Mucosa of rectum (tissue), 2 donors: ENCODE measurements at regions not wholly inside any gene's neighbourhood (a gene's known extent, or its start where the extent isn't known, plus 50 kb on each side); places are given as distances from the start of the nearest gene placed in this dataset.

Source experiments
- H3K27ac ChIP-seq, 2 donors: one replicate each; pipeline ENCODE4 v1.7.0; 2013; ENCODE audit warnings: inconsistent platforms in 2 of 2, low read depth in 2 of 2, low read length in 2 of 2
- H3K27me3 ChIP-seq, 2 donors: one replicate each; pipeline ENCODE4 v1.7.0; 2013; ENCODE audit warnings: low read length in 2 of 2; ENCODE audit not compliant: control insufficient read depth in 2 of 2, insufficient read depth in 2 of 2
- H3K36me3 ChIP-seq, 2 donors: one replicate each; pipeline ENCODE4 v1.7.0; 2013; ENCODE audit warnings: low read length in 2 of 2; ENCODE audit not compliant: control insufficient read depth in 2 of 2, insufficient read depth in 2 of 2
- H3K4me1 ChIP-seq, 2 donors: one replicate each; pipeline ENCODE4 v1.7.0; 2013; ENCODE audit warnings: low read length in 2 of 2, mild to moderate bottlenecking in 1 of 2; ENCODE audit not compliant: control insufficient read depth in 2 of 2, insufficient read depth in 2 of 2
- H3K4me3 ChIP-seq, 2 donors: one replicate each; pipeline ENCODE4 v1.7.0; 2013; ENCODE audit warnings: low read length in 2 of 2
- H3K9ac ChIP-seq, 2 donors: one replicate each; pipeline ENCODE4 v1.7.0; 2013; ENCODE audit warnings: low read length in 2 of 2, low read depth in 1 of 2, mild to moderate bottlenecking in 1 of 2
- H3K9me3 ChIP-seq, 2 donors: one replicate each; pipeline ENCODE4 v1.7.0; 2013; ENCODE audit warnings: low read length in 2 of 2; ENCODE audit not compliant: control insufficient read depth in 2 of 2
- donor health status: healthy.
- donor health status: Normal muscosa, but diverticular disease.

- H3K27me3 ChIP-seq: no peaks in the 10 kb centered on the region
- H3K9me3 ChIP-seq: no peaks in the 10 kb centered on the region
- H3K4me3 ChIP-seq: no peak overlapping the region
- no peak overlapping the region for H3K9ac ChIP-seq
- no peak overlapping the region for H3K27ac ChIP-seq
- H3K4me1 ChIP-seq: peaks cover 0 to 2% of the 10 kb centered on the region in 2 donors
- H3K36me3 ChIP-seq: no peaks in the 10 kb centered on the region
Measured at GRCh38 chr5:56499901-56500300, 266.8 kb upstream of the ANKRD55 start.

GRCh38 chr5:56499491-56499890 is 266.4 kb upstream of the ANKRD55 start:
- no peaks in the 10 kb centered on the region for H3K9me3 ChIP-seq
- H3K9ac ChIP-seq: no peak overlapping the region
- no peak overlapping the region for H3K27ac ChIP-seq
- H3K4me3 ChIP-seq: no peak overlapping the region
- no peaks in the 10 kb centered on the region for H3K36me3 ChIP-seq
- H3K27me3 ChIP-seq: no peaks in the 10 kb centered on the region
- peaks cover 0 to 2% of the 10 kb centered on the region in 2 donors for H3K4me1 ChIP-seq

- Histone ChIP-seq H3K27ac (no peak overlapping the region), H3K9ac (no peak overlapping the region), H3K4me1 (peaks cover 0 to 2% of the 10 kb centered on the region in 2 donors), H3K9me3 (no peaks in the 10 kb centered on the region), H3K4me3 (no peak overlapping the region), H3K36me3 (no peaks in the 10 kb centered on the region), H3K27me3 (no peaks in the 10 kb centered on the region)
Measured at GRCh38 chr5:56498759-56499395, 265.7 kb upstream of the ANKRD55 start.

DNA sequence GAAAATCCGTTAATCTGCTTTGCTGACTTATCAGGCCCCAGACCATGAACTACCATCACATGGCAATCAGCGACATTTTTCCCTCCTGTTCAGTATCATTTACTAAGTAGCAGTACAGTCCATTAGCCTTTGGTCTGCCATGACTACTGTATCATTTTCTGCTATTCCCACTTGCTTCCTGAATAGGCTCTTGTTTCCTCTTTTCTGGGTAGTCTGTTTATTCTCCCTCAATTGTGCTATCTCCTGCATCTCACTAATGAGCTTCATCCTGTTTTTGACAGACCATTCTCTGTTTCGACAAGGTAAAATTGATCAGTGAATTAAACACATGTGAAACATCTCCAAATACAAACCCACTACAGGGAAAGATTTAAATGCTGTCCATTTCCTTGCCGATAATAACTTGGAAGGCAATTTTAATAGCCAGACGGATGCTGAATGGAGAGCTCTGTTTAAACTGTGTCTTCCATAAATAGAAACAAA is 263.5 kb upstream of the ANKRD55 start:
- Histone ChIP-seq H3K27ac (no peak overlapping the region), H3K4me1 (peaks cover 0 to 2% of the 10 kb centered on the region in 2 donors)

GRCh38 chr5:56494300-56494731 is 261.2 kb upstream of the ANKRD55 start:
- Histone ChIP-seq H3K4me3 (no peak overlapping the region), H3K9ac (no peak overlapping the region), H3K27me3 (no peaks in the 10 kb centered on the region), H3K36me3 (no peaks in the 10 kb centered on the region), H3K4me1 (peaks cover 0 to 1% of the 10 kb centered on the region in 2 donors), H3K27ac (no peak overlapping the region), H3K9me3 (no peaks in the 10 kb centered on the region)

More for the DNA sequence above, 263.5 kb upstream of the ANKRD55 start:
- no peak overlapping the region for H3K9ac ChIP-seq
- H3K36me3 ChIP-seq: no peaks in the 10 kb centered on the region
- H3K27me3 ChIP-seq: no peaks in the 10 kb centered on the region
- no peaks in the 10 kb centered on the region for H3K9me3 ChIP-seq
- no peak overlapping the region for H3K4me3 ChIP-seq

- H3K36me3 ChIP-seq: no peaks in the 10 kb centered on the region
- H3K9me3 ChIP-seq: no peaks in the 10 kb centered on the region
- no peak overlapping the region for H3K9ac ChIP-seq
- H3K4me3 ChIP-seq: no peak overlapping the region
- H3K27ac ChIP-seq: no peak overlapping the region
- no peaks in the 10 kb centered on the region for H3K27me3 ChIP-seq
- H3K4me1 ChIP-seq: no peaks in the 10 kb centered on the region
Measured at GRCh38 chr5:56493766-56494165, 260.6 kb upstream of the ANKRD55 start.

DNA sequence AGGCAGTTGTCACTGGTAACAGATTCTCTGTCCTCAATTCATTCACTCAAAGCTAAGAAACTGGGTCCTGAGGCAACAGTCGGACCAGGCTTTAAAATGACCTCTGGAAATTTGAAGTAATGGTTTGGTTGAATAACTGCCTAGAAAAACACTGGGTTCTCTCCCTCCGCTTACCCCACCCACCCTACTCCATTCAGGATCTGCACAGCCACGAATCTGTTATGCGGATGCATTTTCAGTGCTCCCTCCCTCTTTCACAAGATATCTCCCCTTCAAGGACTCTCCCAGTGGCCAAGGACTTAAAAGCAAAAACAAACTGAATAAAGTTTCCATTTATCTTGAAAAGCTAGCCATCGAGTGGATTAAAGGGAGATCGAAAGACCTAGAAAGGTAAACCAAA is 260.2 kb upstream of the ANKRD55 start:
- Histone ChIP-seq H3K36me3 (no peaks in the 10 kb centered on the region), H3K27me3 (no peaks in the 10 kb centered on the region), H3K9ac (no peak overlapping the region), H3K4me1 (no peaks in the 10 kb centered on the region), H3K27ac (no peak overlapping the region), H3K9me3 (no peaks in the 10 kb centered on the region), H3K4me3 (no peak overlapping the region)

- H3K4me1 ChIP-seq: no peaks in the 10 kb centered on the region
Measured at GRCh38 chr5:56492812-56493211, 259.7 kb upstream of the ANKRD55 start.

DNA sequence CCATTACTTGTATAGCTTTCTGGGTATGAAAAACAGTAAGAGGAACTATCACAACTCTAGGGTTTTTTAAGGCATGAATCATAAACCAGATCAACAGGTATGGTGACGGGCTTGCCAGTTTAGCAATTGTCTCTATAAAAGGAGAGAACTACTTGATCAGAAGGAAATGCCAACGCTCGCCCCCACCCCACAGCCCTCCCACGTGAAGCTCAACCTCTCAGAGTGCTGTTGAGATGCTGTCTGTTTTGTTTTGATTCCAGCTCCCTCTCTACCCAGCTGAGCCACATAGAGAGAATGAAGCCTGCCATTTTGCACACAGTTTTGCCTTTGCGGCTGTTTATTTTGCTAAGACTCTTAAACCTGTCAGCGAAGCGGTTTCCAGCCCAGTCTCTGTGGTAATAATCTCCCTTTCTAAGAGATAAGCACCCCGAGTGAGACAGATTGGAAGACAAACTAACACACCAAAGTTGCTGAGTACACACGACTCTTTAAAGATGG is 257.9 kb upstream of the ANKRD55 start:
- H3K27ac ChIP-seq: no peak overlapping the region
- no peak overlapping the region for H3K4me3 ChIP-seq
- no peaks in the 10 kb centered on the region for H3K9me3 ChIP-seq
- no peaks in the 10 kb centered on the region for H3K27me3 ChIP-seq
- H3K36me3 ChIP-seq: no peaks in the 10 kb centered on the region
- H3K4me1 ChIP-seq: no peaks in the 10 kb centered on the region
- no peak overlapping the region for H3K9ac ChIP-seq

More at GRCh38 chr5:56492812-56493211, 259.7 kb upstream of the ANKRD55 start:
- Histone ChIP-seq H3K9me3 (no peaks in the 10 kb centered on the region), H3K4me3 (no peak overlapping the region), H3K36me3 (no peaks in the 10 kb centered on the region), H3K9ac (no peak overlapping the region), H3K27ac (no peak overlapping the region), H3K27me3 (no peaks in the 10 kb centered on the region)

DNA sequence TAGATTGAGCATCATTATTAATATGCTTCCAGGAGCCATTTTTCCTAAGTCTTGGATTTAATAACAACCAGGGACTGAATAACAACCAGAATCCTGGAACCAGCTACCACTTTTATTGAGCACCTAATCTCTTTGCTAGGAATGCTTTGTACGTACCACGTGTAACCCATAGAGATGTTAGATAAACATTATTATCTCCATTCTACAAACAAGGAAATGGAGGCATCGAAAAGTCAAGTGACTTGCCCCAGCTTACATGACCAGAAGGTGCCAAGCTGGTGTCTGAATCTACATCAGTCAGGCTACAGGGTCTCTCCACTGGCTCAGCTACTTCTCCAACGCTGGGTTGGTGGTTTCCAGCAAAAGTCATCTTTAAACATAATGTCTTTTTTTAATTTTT is 256.1 kb upstream of the ANKRD55 start:
- no peaks in the 10 kb centered on the region for H3K36me3 ChIP-seq
- H3K9ac ChIP-seq: no peak overlapping the region
- H3K27ac ChIP-seq: no peak overlapping the region
- no peaks in the 10 kb centered on the region for H3K9me3 ChIP-seq
- H3K4me3 ChIP-seq: no peak overlapping the region
- no peaks in the 10 kb centered on the region for H3K27me3 ChIP-seq
- H3K4me1 ChIP-seq: no peaks in the 10 kb centered on the region
